ENCODE measurements at regions not wholly inside any gene's neighbourhood (a gene's known extent, or its start where the extent isn't known, plus 50 kb on each side); places are given as distances from the start of the nearest gene placed in this dataset.

GRCh38 chr11:119483881-119484371, 61.0 kb upstream of the THY1 start:
- intact Hi-C loops (cut with DNase I): loop anchor here (5.0 kb wide), 3 partner anchors 48 to 258 kb away; partner anchors contain the start of gene NECTIN1
- TF ChIP-seq POLR2A (IDR thresholded peaks at IDR 0.05) (no peak), CTCF (IDR thresholded peaks at IDR 0.05) (no peak), POLR2AphosphoS5 (IDR thresholded peaks at IDR 0.05) (no peak)
- WGBS: 89% methylated on average over 9 of the region's 9 CpGs
- Histone ChIP-seq H3K36me3 (no peaks in the 10 kb centered on the region), H3K27me3 (replicated peaks; ENCODE audit: insufficient read depth) (peaks cover 4% of the 10 kb centered on the region), H3K4me1 (replicated peaks) (no peaks in the 10 kb centered on the region), H3K4me3 (no peak overlapping the region), H3K27ac (no peak overlapping the region), H3K9me3 (no peaks in the 10 kb centered on the region)
- no peak for DNase-seq (ENCODE audit: low spot score)

- Histone ChIP-seq H3K27me3 (replicated peaks; ENCODE audit: insufficient read depth) (peaks cover 4% of the 10 kb centered on the region), H3K9me3 (no peaks in the 10 kb centered on the region), H3K4me3 (no peak overlapping the region), H3K27ac (no peak overlapping the region), H3K4me1 (replicated peaks) (no peaks in the 10 kb centered on the region), H3K36me3 (no peaks in the 10 kb centered on the region)
- intact Hi-C loops (cut with DNase I): loop anchor here (5.0 kb wide), 3 partner anchors 49 to 259 kb away; partner anchors contain the start of gene NECTIN1
- no peak for DNase-seq (ENCODE audit: low spot score)
- no peak for TF ChIP-seq CTCF (IDR thresholded peaks at IDR 0.05)
- TF ChIP-seq POLR2A (IDR thresholded peaks at IDR 0.05): no peak
- no peak for TF ChIP-seq POLR2AphosphoS5 (IDR thresholded peaks at IDR 0.05)
- WGBS: 89% methylated on average over 11 of the region's 11 CpGs
These were observed 60.4 kb upstream of the THY1 start for GRCh38 chr11:119483341-119483880.

GRCh38 chr11:119482521-119483011, 59.6 kb upstream of the THY1 start:
- DNase-seq (ENCODE audit: low spot score): no peak
- TF ChIP-seq CTCF (IDR thresholded peaks at IDR 0.05) (no peak), POLR2AphosphoS5 (IDR thresholded peaks at IDR 0.05) (no peak), POLR2A (IDR thresholded peaks at IDR 0.05) (no peak)
- Histone ChIP-seq H3K27me3 (replicated peaks; ENCODE audit: insufficient read depth) (no peaks in the 10 kb centered on the region), H3K27ac (no peak overlapping the region), H3K36me3 (no peaks in the 10 kb centered on the region), H3K4me1 (replicated peaks) (no peaks in the 10 kb centered on the region), H3K9me3 (no peaks in the 10 kb centered on the region), H3K4me3 (no peak overlapping the region)
- WGBS: 88% methylated on average over 9 of the region's 9 CpGs
- intact Hi-C loops (cut with DNase I): loop anchor here (5.0 kb wide), 3 partner anchors 50 to 260 kb away; partner anchors contain the start of gene NECTIN1

DNA sequence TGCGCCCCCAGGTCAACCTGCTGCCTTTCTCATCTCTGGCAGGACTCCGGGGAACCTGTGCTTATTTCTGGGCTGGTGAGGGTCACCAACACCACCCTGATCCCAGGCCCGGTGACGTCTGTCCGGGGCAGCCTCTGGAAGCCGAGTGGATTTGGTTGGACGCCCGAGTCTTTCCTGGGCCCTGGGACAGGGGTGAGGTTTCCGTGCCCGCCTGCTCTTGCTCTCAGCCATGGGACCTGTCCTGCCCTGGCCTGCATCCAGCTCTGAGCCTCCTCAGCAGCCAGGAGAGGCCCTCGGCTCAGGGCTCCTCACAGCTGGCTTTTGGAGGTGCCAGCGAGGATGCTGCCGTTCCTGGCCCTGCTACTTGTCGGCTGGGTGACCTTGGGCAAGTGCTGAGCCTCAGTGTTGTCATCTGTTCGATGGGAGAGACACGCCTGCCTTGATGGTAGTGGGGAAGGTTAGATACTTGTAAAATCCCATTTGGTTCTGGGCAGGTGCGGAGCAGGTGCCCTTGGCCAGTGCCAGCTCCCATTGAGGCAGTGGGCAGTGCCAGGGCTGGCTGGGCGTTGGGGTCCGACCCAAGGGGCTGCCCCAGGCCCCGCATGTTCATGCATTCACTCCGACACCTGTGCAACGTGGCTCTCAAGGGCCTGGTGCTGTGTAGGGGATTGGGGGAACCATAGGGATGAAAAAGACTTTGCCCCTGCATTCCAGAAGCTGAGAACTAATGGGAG, 58.9 kb upstream of the THY1 start:
- no peak for TF ChIP-seq CTCF (IDR thresholded peaks at IDR 0.05)
- no peak for TF ChIP-seq POLR2AphosphoS5 (IDR thresholded peaks at IDR 0.05)
- no peak for TF ChIP-seq POLR2A (IDR thresholded peaks at IDR 0.05)
- Histone ChIP-seq H3K36me3 (no peaks in the 10 kb centered on the region), H3K4me3 (no peak overlapping the region)

More for the DNA sequence above, 58.9 kb upstream of the THY1 start:
- intact Hi-C loops (cut with DNase I): loop anchor here (2.0 to 5.0 kb wide), 4 partner anchors 50 to 627 kb away; partner anchors contain the start of gene NECTIN1
- Histone ChIP-seq H3K4me1 (replicated peaks) (no peaks in the 10 kb centered on the region), H3K27ac (no peak overlapping the region), H3K27me3 (replicated peaks; ENCODE audit: insufficient read depth) (no peaks in the 10 kb centered on the region), H3K9me3 (no peaks in the 10 kb centered on the region)
- 45% methylated on average over 21 of the region's 22 CpGs for WGBS
- DNase-seq (ENCODE audit: low spot score): no peak
